GM13977 (cell line): ENCODE measurements at regions not wholly inside any gene's neighbourhood (a gene's known extent, or its start where the extent isn't known, plus 50 kb on each side); places are given as distances from the start of the nearest gene placed in this dataset.

Source experiments
- DNase-seq: peaks from one replicate; pipeline ENCODE4 v3.0.0; 2012; ENCODE audit warnings: low spot score
- CTCF ChIP-seq: IDR thresholded peaks from 2 replicates; pipeline ENCODE4 v1.5.1; 2012; ENCODE audit warnings: mild to moderate bottlenecking, control low read depth; ENCODE audit not compliant: insufficient read depth; ENCODE audit errors: extremely low read depth, missing control alignments
- in situ Hi-C: fragments of 300-500 bp; cut with MboI; formaldehyde crosslinking; loops from one replicate; pipeline ENCODE4 v1.12.0; 2022; ENCODE audit warnings: low sequenced_read_pairs, low pct_unique_long_range_greater_than_20kb, mixed read lengths, inconsistent platforms; ENCODE audit not compliant: unreplicated experiment

GRCh38 chr3:102332934-102333333 is 101.9 kb upstream of the ZPLD1 start:
- DNase-seq: no peak
- no peak for TF ChIP-seq CTCF
- in situ Hi-C loops: no loop called here

- no peak for TF ChIP-seq CTCF
- no peak for DNase-seq
- in situ Hi-C loops: no loop called here
Observed at GRCh38 chr3:102336130-102336529, 98.7 kb upstream of the ZPLD1 start.

GRCh38 chr3:102339671-102340070 is 95.1 kb upstream of the ZPLD1 start:
- DNase-seq: no peak
- in situ Hi-C loops: no loop called here
- TF ChIP-seq CTCF: no peak

GRCh38 chr3:102346897-102347296 is 87.9 kb upstream of the ZPLD1 start:
- TF ChIP-seq CTCF: no peak
- DNase-seq: no peak
- in situ Hi-C loops: no loop called here

- in situ Hi-C loops: no loop called here
- no peak for TF ChIP-seq CTCF
- DNase-seq: no peak
Observed at GRCh38 chr3:102348904-102349303, 85.9 kb upstream of the ZPLD1 start.

- in situ Hi-C loops: no loop called here
- no peak for DNase-seq
- no peak for TF ChIP-seq CTCF
Observed at GRCh38 chr3:102353148-102353547, 81.7 kb upstream of the ZPLD1 start.

GRCh38 chr3:102353805-102354204 is 81.0 kb upstream of the ZPLD1 start:
- no peak for TF ChIP-seq CTCF
- DNase-seq: no peak
- in situ Hi-C loops: no loop called here
